ENCODE measurements at regions not wholly inside any gene's neighbourhood (a gene's known extent, or its start where the extent isn't known, plus 50 kb on each side); places are given as distances from the start of the nearest gene placed in this dataset.

DNA sequence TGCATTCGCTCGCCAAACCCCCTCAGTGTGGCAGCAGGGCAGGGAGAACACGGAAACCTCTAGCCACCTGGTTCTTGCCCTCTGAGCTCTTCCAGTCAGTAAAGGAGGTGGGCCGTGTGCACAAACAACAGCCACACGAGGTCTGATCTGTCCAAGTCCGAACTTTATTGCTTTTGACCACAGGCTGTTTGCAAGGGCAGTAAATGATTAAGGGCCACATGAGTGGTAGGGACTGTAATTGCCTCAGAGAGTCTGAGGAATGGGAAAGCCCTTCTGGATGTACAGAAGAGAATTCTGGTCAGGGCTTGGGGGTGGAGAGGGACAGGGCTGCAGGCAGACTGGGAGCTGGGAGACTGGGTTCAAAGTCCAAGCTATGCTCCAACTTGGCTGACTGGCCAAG lies 75.7 kb upstream of the LHX1 start:
- Histone ChIP-seq H3K9me3 (ENCODE audit: severe bottlenecking) (no peaks in the 10 kb centered on the region), H3K4me3 (ENCODE audit: low read depth, low read length) (no peak overlapping the region), H3K27ac (no peak overlapping the region), H3K36me3 (no peaks in the 10 kb centered on the region), H3K27me3 (ENCODE audit: insufficient read depth, low read depth, severe bottlenecking) (no peaks in the 10 kb centered on the region)
- TF ChIP-seq, protein P1, sequence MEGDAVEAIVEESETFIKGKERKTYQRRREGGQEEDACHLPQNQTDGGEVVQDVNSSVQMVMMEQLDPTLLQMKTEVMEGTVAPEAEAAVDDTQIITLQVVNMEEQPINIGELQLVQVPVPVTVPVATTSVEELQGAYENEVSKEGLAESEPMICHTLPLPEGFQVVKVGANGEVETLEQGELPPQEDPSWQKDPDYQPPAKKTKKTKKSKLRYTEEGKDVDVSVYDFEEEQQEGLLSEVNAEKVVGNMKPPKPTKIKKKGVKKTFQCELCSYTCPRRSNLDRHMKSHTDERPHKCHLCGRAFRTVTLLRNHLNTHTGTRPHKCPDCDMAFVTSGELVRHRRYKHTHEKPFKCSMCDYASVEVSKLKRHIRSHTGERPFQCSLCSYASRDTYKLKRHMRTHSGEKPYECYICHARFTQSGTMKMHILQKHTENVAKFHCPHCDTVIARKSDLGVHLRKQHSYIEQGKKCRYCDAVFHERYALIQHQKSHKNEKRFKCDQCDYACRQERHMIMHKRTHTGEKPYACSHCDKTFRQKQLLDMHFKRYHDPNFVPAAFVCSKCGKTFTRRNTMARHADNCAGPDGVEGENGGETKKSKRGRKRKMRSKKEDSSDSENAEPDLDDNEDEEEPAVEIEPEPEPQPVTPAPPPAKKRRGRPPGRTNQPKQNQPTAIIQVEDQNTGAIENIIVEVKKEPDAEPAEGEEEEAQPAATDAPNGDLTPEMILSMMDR (IDR thresholded peaks at IDR 0.05; ENCODE audit: low read depth, low read length), result no peak
- no peak for DNase-seq

DNA sequence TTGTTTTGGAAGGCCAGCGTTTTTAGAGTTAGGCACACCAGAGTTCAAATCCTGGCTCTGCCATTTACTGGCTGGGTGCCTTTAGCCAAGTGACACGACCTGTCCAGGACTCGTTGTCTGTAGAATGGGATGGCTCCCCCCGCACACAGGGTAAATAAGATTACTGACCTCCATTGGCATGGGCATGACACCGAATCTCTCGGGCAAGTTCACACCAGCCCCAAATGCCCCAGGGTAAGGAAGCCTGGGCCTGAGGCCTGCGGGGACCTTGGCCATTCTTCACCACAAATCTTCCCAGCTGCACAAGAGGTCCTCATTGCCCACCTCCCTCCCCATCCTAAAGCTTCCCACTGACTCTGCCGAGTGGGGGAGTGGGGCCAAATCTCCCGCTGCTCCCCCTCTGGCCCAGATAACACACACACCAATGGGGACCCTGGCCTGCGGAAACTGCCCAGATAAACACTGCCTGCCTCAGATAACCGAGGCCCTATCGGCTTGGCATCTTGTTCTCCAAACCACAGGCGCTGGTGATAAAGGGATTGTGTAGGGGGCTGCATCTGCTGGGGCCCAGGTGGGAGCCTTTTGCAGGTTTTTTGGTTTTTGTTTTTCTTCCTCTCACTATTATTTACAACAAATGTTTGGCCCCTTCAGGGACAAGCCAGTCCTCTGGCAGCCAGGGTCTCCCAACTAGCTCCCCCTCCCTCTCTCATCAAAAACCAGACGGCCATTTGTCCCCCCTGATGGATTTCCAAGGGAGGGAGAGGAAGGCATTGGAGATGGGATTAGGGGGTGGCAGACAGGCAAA lies 75.0 kb upstream of the LHX1 start:
- no peak for DNase-seq
- no peak overlapping the region for H3K4me3 ChIP-seq (ENCODE audit: low read depth, low read length)
- H3K27ac ChIP-seq, result no peak overlapping the region
- TF ChIP-seq, protein P1 (IDR thresholded peaks at IDR 0.05; ENCODE audit: low read depth, low read length), result no peak
- H3K9me3 ChIP-seq (ENCODE audit: severe bottlenecking), result no peaks in the 10 kb centered on the region
- no peaks in the 10 kb centered on the region for H3K36me3 ChIP-seq
- H3K27me3 ChIP-seq (ENCODE audit: insufficient read depth, low read depth, severe bottlenecking), result no peaks in the 10 kb centered on the region

DNA sequence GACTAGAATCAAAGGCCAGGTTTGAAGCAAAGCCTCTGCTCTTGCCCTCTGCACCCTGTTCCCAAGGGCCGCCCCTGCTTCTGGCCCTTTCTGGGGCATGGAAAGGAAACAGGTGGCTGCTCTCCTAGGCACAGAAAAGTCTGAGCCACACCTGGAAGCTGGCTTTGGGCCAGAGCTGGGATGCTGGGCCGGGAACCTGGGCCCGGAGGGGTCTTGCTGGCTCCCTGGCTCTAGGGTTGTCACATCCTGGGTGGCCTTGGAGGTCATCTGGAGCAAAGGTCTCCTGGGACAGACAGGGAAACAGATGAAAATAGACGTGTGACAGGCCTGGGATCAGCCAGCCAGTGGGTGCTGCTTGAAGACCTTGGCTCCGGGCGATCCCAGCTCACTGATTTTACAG lies 74.1 kb upstream of the LHX1 start:
- H3K27me3 ChIP-seq (ENCODE audit: insufficient read depth, low read depth, severe bottlenecking), result no peaks in the 10 kb centered on the region
- TF ChIP-seq, protein P1 (IDR thresholded peaks at IDR 0.05; ENCODE audit: low read depth, low read length), result no peak
- H3K9me3 ChIP-seq (ENCODE audit: severe bottlenecking), result no peaks in the 10 kb centered on the region
- no peak overlapping the region for H3K27ac ChIP-seq
- H3K4me3 ChIP-seq (ENCODE audit: low read depth, low read length), result no peak overlapping the region
- H3K36me3 ChIP-seq, result no peaks in the 10 kb centered on the region
- DNase-seq, result no peak

DNA sequence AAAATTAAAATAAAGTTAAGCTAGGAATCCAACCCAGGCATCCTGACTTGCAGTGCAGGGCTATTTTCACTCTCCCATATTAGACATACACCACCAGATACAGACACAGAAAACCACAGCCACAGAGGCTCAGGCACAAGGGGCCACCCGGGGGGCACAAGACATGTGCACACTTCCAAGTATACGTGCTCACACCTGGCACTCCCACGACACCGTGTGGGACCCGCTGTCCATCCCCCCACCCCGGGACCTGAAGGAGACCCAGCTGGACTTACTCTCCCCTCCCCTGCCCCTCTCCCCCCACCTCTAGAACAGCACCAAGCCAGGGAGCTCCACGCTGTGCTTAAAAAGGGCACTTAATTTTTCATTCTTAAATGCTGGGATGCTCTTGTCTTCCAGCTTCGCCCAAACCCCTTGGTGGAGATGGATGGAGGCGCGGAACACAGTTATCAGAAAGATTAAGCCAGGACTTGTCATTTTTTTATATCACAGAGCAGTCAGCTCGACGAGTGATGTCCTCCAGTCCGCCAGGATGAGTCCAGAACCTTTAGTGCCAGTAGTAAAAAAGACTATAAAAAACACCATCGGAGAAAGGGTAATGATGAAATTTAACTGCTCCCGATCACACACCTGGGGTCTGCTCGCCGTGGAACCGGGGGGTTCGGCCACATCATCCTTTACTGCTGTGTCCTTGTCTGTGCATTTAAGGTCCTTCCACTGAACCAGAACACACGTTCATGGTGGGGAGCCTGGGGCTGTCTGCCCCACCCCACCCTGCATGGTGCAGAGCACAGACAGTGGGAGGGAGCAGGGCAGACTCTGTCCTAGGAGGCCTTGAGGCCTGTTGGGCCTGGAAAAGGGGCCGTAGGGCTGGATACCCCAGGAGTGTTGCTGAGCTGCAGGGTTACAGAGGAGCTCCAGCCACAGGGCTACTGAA lies 73.3 kb upstream of the LHX1 start:
- Histone ChIP-seq H3K27ac (no peak overlapping the region), H3K4me3 (ENCODE audit: low read depth, low read length) (no peak overlapping the region), H3K27me3 (ENCODE audit: insufficient read depth, low read depth, severe bottlenecking) (no peaks in the 10 kb centered on the region), H3K9me3 (ENCODE audit: severe bottlenecking) (no peaks in the 10 kb centered on the region), H3K36me3 (no peaks in the 10 kb centered on the region)
- TF ChIP-seq, protein P1 (IDR thresholded peaks at IDR 0.05; ENCODE audit: low read depth, low read length), result no peak
- DNase-seq, result no peak

DNA sequence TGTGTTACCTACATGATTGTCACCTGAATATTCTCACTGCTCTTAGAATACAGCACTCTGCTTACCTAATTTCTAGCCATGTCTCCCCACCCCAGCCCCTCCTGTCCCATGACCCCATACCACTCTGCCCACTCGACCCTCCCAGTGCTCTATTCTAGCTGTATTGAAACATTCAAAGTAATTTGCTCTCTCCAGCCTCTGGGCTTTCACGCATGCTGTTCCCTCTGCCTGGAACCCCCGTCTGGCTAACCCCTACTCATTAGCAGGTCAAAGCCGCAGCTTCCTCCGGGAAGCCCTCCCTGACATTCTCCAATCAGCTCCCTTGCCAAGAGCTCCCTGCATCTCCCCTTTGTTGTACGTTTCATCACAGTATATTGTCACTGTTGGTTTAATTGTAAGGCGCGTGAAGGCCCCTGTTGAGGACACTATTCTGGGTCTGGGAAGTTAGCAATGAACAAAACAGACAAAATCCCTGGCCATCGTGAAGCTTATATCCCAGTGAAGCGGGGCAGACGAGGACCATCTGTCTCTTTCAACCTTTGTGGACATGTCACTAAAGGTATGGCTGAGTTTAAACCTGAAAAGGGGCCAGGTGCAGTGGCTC lies 72.3 kb upstream of the LHX1 start:
- TF ChIP-seq, protein P1 (IDR thresholded peaks at IDR 0.05; ENCODE audit: low read depth, low read length), result no peak
- no peaks in the 10 kb centered on the region for H3K9me3 ChIP-seq (ENCODE audit: severe bottlenecking)
- no peak overlapping the region for H3K4me3 ChIP-seq (ENCODE audit: low read depth, low read length)
- no peaks in the 10 kb centered on the region for H3K36me3 ChIP-seq
- DNase-seq, result no peak
- H3K27ac ChIP-seq, result no peak overlapping the region
- H3K27me3 ChIP-seq (ENCODE audit: insufficient read depth, low read depth, severe bottlenecking), result no peaks in the 10 kb centered on the region

Data from WERI-Rb-1 (cell line).